ENCODE measurements at regions not wholly inside any gene's neighbourhood (a gene's known extent, or its start where the extent isn't known, plus 50 kb on each side); places are given as distances from the start of the nearest gene placed in this dataset.

GRCh38 chr1:221630236-221630635 lies 111.7 kb downstream of the DUSP10 start:
- no peak for DNase-seq (ENCODE audit: low spot score)

GRCh38 chr1:221631556-221631955 lies 110.3 kb downstream of the DUSP10 start:
- no peak for DNase-seq (ENCODE audit: low spot score)

- DNase-seq (ENCODE audit: low spot score): no peak
Measured at GRCh38 chr1:221632072-221632471, 109.8 kb downstream of the DUSP10 start.

- no peak for DNase-seq (ENCODE audit: low spot score)
Measured at GRCh38 chr1:221633841-221634409, 108.0 kb downstream of the DUSP10 start.

- no peak for DNase-seq (ENCODE audit: low spot score)
Measured at GRCh38 chr1:221634606-221635005, 107.3 kb downstream of the DUSP10 start.

GRCh38 chr1:221635305-221635704 lies 106.6 kb downstream of the DUSP10 start:
- DNase-seq (ENCODE audit: low spot score): no peak

GRCh38 chr1:221636096-221636495 lies 105.8 kb downstream of the DUSP10 start:
- DNase-seq (ENCODE audit: low spot score): no peak

GRCh38 chr1:221636967-221637366 lies 104.9 kb downstream of the DUSP10 start:
- DNase-seq (ENCODE audit: low spot score): no peak

- no peak for DNase-seq (ENCODE audit: low spot score)
Measured at GRCh38 chr1:221637641-221638041, 104.2 kb downstream of the DUSP10 start.

- no peak for DNase-seq (ENCODE audit: low spot score)
Measured at GRCh38 chr1:221638595-221638994, 103.3 kb downstream of the DUSP10 start.

GRCh38 chr1:221641811-221642210 lies 100.1 kb downstream of the DUSP10 start:
- DNase-seq (ENCODE audit: low spot score): no peak

- DNase-seq (ENCODE audit: low spot score): no peak
Measured at GRCh38 chr1:221643404-221644144, 98.3 kb downstream of the DUSP10 start.

- no peak for DNase-seq (ENCODE audit: low spot score)
Measured at GRCh38 chr1:221644145-221644448, 97.8 kb downstream of the DUSP10 start.

GRCh38 chr1:221644663-221645258 lies 97.1 kb downstream of the DUSP10 start:
- DNase-seq (ENCODE audit: low spot score): no peak

- no peak for DNase-seq (ENCODE audit: low spot score)
Measured at GRCh38 chr1:221648201-221648600, 93.7 kb downstream of the DUSP10 start.

Data from RKO (cell line).